K562 (cell line): ENCODE measurements at regions not wholly inside any gene's neighbourhood (a gene's known extent, or its start where the extent isn't known, plus 50 kb on each side); places are given as distances from the start of the nearest gene placed in this dataset.

Source experiments
- ATAC-seq: fragments of 200-7000 bp; cut with Tn5 transposase; 3 replicates; pipeline ENCODE4 v1.9.1; 2020; ENCODE audit warnings: moderate library complexity
- BruUV-seq: library from RNA; stranded (reverse); fragments of 400-500 nt; replicated peaks from 2 replicates; lab custom pipeline; 2021; lab: Mats Ljungman, UMichigan
- CTCF ChIA-PET: fragments of 300-600 bp; formaldehyde crosslinking; extraction: SDS; loops from one replicate; lab custom pipeline; 2021; ENCODE audit warnings: low intra/inter-chr PET ratio; lab: Yijun Ruan, JAX
- POLR2A ChIA-PET: fragments of 300-600, 350-650 bp; sonication (Branson Sonifier 250); formaldehyde crosslinking; extraction: SDS; loops from one replicate; lab custom pipeline; 2021; ENCODE audit warnings: antibody characterized with exemption, inconsistent platforms; lab: Yijun Ruan, JAX
- DNase-seq, 4 experiments: peaks; one replicate each; pipeline versions ENCODE4 v3.0.0 to v3.0.0-alpha.2; 2011 to 2018; ENCODE audit warnings: low spot score in 3 of 4, mixed read lengths in 3 of 4; ENCODE audit errors: extremely low read depth in 1 of 4
- FAIRE-seq: peaks from 2 replicates; lab custom pipeline; 2011; peaks lifted over from hg19 to GRCh38; lab: Jason Lieb, UNC
- H2AFZ ChIP-seq: 2 replicates; pipeline ENCODE4 v1.6.0; 2011; ENCODE audit warnings: low read depth, low read length, control low read depth, inconsistent platforms
- H3K27ac ChIP-seq: fragments of 200-600 bp; 3 replicates; pipeline ENCODE4 v1.8.0; 2011; ENCODE audit warnings: low read depth, mild to moderate bottlenecking, control low read depth, inconsistent platforms, low read length, moderate library complexity, mixed read lengths; ENCODE audit errors: extremely low read depth
- H3K27me3 ChIP-seq, 2 experiments: fragments of 300-600 bp in 1 of 2; 2 replicates in 1 of 2; 3 replicates in 1 of 2; pipeline versions ENCODE4 v1.6.0 to v1.8.0; 2011; ENCODE audit warnings: inconsistent platforms in 2 of 2, low read length in 2 of 2, mild to moderate bottlenecking in 1 of 2, mixed read lengths in 1 of 2, moderate library complexity in 1 of 2; ENCODE audit not compliant: control insufficient read depth in 2 of 2, insufficient read depth in 2 of 2
- H3K36me3 ChIP-seq: fragments of 300-600 bp; 3 replicates; pipeline ENCODE4 v1.8.0; 2011; ENCODE audit warnings: mild to moderate bottlenecking, low read length, inconsistent platforms; ENCODE audit not compliant: control insufficient read depth, insufficient read depth
- H3K4me1 ChIP-seq, 2 experiments: fragments of 200-600 bp in 1 of 2; replicated peaks in 1 of 2; 2 replicates in 1 of 2; 3 replicates in 1 of 2; pipeline versions ENCODE4 v1.5.1 to v1.8.0; 2011; ENCODE audit warnings: inconsistent platforms in 2 of 2, low read length in 2 of 2, mild to moderate bottlenecking in 1 of 2, mixed read lengths in 1 of 2, moderate library complexity in 1 of 2; ENCODE audit not compliant: control insufficient read depth in 2 of 2, insufficient read depth in 2 of 2
- H3K4me2 ChIP-seq: 2 replicates; pipeline ENCODE4 v1.6.1; 2011; ENCODE audit warnings: low read length, control low read depth, inconsistent platforms, mixed read lengths; ENCODE audit not compliant: insufficient read depth
- H3K4me3 ChIP-seq: fragments of 200-600 bp; sonication (generic), shearing (Covaris generic); 2 replicates; pipeline ENCODE4 v1.5.1; 2016; ENCODE audit warnings: control low read depth, inconsistent platforms
- H3K79me2 ChIP-seq: fragments of 200-600 bp; 3 replicates; pipeline ENCODE4 v1.8.0; 2011; ENCODE audit warnings: low read length, inconsistent platforms; ENCODE audit not compliant: control insufficient read depth, insufficient read depth
- H3K9ac ChIP-seq, 2 experiments: 2 replicates each; pipeline versions ENCODE4 v1.6.0 to v1.6.1; 2011; ENCODE audit warnings: low read depth in 2 of 2, low read length in 2 of 2, control low read depth in 1 of 2, inconsistent platforms in 1 of 2, mild to moderate bottlenecking in 1 of 2, mixed read lengths in 1 of 2; ENCODE audit not compliant: insufficient read depth in 1 of 2
- H3K9me1 ChIP-seq: one replicate; pipeline ENCODE4 v1.6.0; 2011; ENCODE audit warnings: inconsistent platforms, mild to moderate bottlenecking, low read length, moderate library complexity; ENCODE audit not compliant: control insufficient read depth, insufficient read depth
- H3K9me3 ChIP-seq: replicated peaks from 2 replicates; pipeline ENCODE4 v1.5.1; 2011; ENCODE audit warnings: low read depth, low read length, inconsistent platforms; ENCODE audit not compliant: control insufficient read depth, insufficient read depth
- H4K20me1 ChIP-seq: replicated peaks from 2 replicates; pipeline ENCODE4 v1.6.1; 2011; ENCODE audit warnings: low read length, inconsistent platforms, mixed read lengths; ENCODE audit not compliant: control insufficient read depth, insufficient read depth
- BHLHE40 ChIP-seq: IDR thresholded peaks from 2 replicates; pipeline ENCODE4 v1.6.1; 2011; ENCODE audit warnings: low read length, improper control_type of control experiment
- CBX2 ChIP-seq: fragments of 200-600 bp; sonication (generic); IDR thresholded peaks from one replicate; pipeline ENCODE4 v1.6.1; 2012; ENCODE audit warnings: mild to moderate bottlenecking, low read length, inconsistent platforms; ENCODE audit not compliant: insufficient read depth, poor library complexity, severe bottlenecking
- ETS1 ChIP-seq: conservative IDR thresholded peaks from 2 replicates; pipeline ENCODE4 v1.6.1; 2011; ENCODE audit warnings: low read depth, mild to moderate bottlenecking, low read length; ENCODE audit not compliant: control insufficient read depth
- ETV1 ChIP-seq: fragments of 450-650 bp; conservative IDR thresholded peaks from 2 replicates; pipeline ENCODE4 v1.6.1; 2016; ENCODE audit warnings: missing genetic modification characterization, control low read depth, low read depth, missing compliant biosample characterization
- EWSR1 ChIP-seq: fragments of 450-650 bp; IDR thresholded peaks from 2 replicates; pipeline ENCODE4 v1.6.1; 2018; ENCODE audit warnings: borderline replicate concordance, mild to moderate bottlenecking, low read depth, moderate library complexity; ENCODE audit not compliant: partially characterized antibody
- HMBOX1 ChIP-seq: sonication (generic); IDR thresholded peaks from 2 replicates; pipeline ENCODE4 v1.6.1; 2016
- HNRNPK ChIP-seq: fragments of 200-400 bp; formaldehyde crosslinking; IDR thresholded peaks from one replicate; pipeline ENCODE4 v1.6.1; 2018; ENCODE audit warnings: mild to moderate bottlenecking, low read depth, low read length; ENCODE audit not compliant: poor library complexity, severe bottlenecking
- LEF1 ChIP-seq: fragments of 450-650 bp; IDR thresholded peaks from 2 replicates; pipeline ENCODE4 v1.6.1; 2016; ENCODE audit warnings: mild to moderate bottlenecking
- MEF2D ChIP-seq: conservative IDR thresholded peaks from 2 replicates; pipeline ENCODE4 v1.6.1; 2016; ENCODE audit warnings: low read depth, missing genetic modification characterization, missing compliant biosample characterization
- MEIS2 ChIP-seq: fragments of 450-650 bp; IDR thresholded peaks from 2 replicates; pipeline ENCODE4 v1.6.1; 2014; ENCODE audit warnings: mild to moderate bottlenecking; ENCODE audit not compliant: partially characterized antibody
- NUFIP1 ChIP-seq: fragments of 450-650 bp; IDR thresholded peaks from 2 replicates; pipeline ENCODE4 v1.6.1; 2018; ENCODE audit not compliant: partially characterized antibody
- OTX1 ChIP-seq: fragments of 450-650 bp; formaldehyde crosslinking; IDR thresholded peaks from 2 replicates; pipeline ENCODE4 v1.4.0; 2022; ENCODE audit warnings: mild to moderate bottlenecking
- RCOR1 ChIP-seq, 2 experiments: IDR thresholded peaks; 2 replicates each; pipeline ENCODE4 v1.6.1; 2012; ENCODE audit warnings: low read depth in 2 of 2, low read length in 2 of 2, borderline replicate concordance in 1 of 2, improper control_type of control experiment in 1 of 2
- TAF1 ChIP-seq: IDR thresholded peaks from 2 replicates; pipeline ENCODE4 v1.6.1; 2011; ENCODE audit warnings: mild to moderate bottlenecking, low read length, moderate library complexity; ENCODE audit not compliant: insufficient read depth, control insufficient read depth, severe bottlenecking; ENCODE audit errors: extremely low read depth
- TEAD1 ChIP-seq, 2 experiments: fragments of 450-650 bp in 1 of 2; sonication (generic) in 1 of 2; formaldehyde crosslinking; IDR thresholded peaks; 2 replicates each; pipeline versions ENCODE4 v1.4.0 to v1.8.0; 2020 to 2022; ENCODE audit warnings: mild to moderate bottlenecking in 2 of 2, missing genetic modification reagents in 1 of 2
- U2AF1 ChIP-seq: fragments of 200-400 bp; formaldehyde crosslinking; optimal IDR thresholded peaks from 2 replicates; pipeline ENCODE3; 2017; ENCODE audit warnings: mild to moderate bottlenecking, low read depth, low read length, moderate library complexity
- ZBTB8A ChIP-seq: fragments of 450-650 bp; IDR thresholded peaks from 2 replicates; pipeline ENCODE4 v1.6.1; 2018; ENCODE audit warnings: mild to moderate bottlenecking, moderate library complexity; ENCODE audit not compliant: partially characterized antibody
- ZKSCAN3 ChIP-seq: fragments of 250-450 bp; sonication (Bioruptor Pico); IDR thresholded peaks from 2 replicates; pipeline ENCODE4 v1.4.0; 2020
- ZNF280B ChIP-seq: fragments of 250-450 bp; sonication (Bioruptor Pico); IDR thresholded peaks from 2 replicates; pipeline ENCODE4 v1.5.1; 2021; ENCODE audit warnings: mild to moderate bottlenecking
- ZNF76 ChIP-seq: fragments of 250-450 bp; sonication (Bioruptor Pico); IDR thresholded peaks from 2 replicates; pipeline ENCODE4 v1.4.0; 2020; ENCODE audit warnings: mild to moderate bottlenecking, moderate library complexity, borderline replicate concordance
- ZSCAN32 ChIP-seq: fragments of 450-650 bp; formaldehyde crosslinking; IDR thresholded peaks from 2 replicates; pipeline ENCODE4 v1.4.0; 2020; ENCODE audit warnings: mild to moderate bottlenecking, moderate library complexity
- WGBS: fragments of 100-300 bp; shearing (Covaris generic); methylation state at CpG from one replicate; pipeline ENCODE4 v1.1.6; 2016; ENCODE audit warnings: low coverage, mixed read lengths; ENCODE audit not compliant: insufficient coverage; ENCODE audit errors: missing lambda C conversion rate; 5-methylcytosine and 5-hydroxymethylcytosine counted together
- in situ Hi-C: fragments of 300-500 bp; cut with MboI; formaldehyde crosslinking; loops from 4 replicates; pipeline ENCODE4 v1.15.0; 2018; ENCODE audit warnings: inconsistent platforms, mixed read lengths
- intact Hi-C: fragments of 100-400 bp; cut with micrococcal nuclease; formaldehyde crosslinking; loops from 2 replicates; pipeline ENCODE4 v1.14.2; 2022

- TF ChIP-seq RCOR1 (IDR thresholded peaks at IDR 0.05; ENCODE audit: borderline replicate concordance in 1 of 2, low read depth in 2 of 2, low read length in 2 of 2) = no peak
- no peak for TF ChIP-seq U2AF1
- 0 out of 2 replicates have a peak, but pooled peaks have one; percentile 40 for TF ChIP-seq ZSCAN32 (CRISPR knock-in tag)
- TF ChIP-seq ZNF280B (CRISPR knock-in tag) = no peak
- TF ChIP-seq ETV1 (tag) = no peak
- no peak for TF ChIP-seq HMBOX1
- TF ChIP-seq TAF1 = no peak
- no peak for TF ChIP-seq ZBTB8A
- no peak for TF ChIP-seq NUFIP1
- TF ChIP-seq MEIS2 = no peak
- TF ChIP-seq, all 486 proteins: peak for 8
Measured at GRCh38 chr7:119984247-119984646, 288.7 kb upstream of the KCND2 start (continued).

GRCh38 chr7:119988401-119988800 lies 284.6 kb upstream of the KCND2 start:
- Histone ChIP-seq H3K4me2 (no peak overlapping the region), H3K9me1 (no peaks in the 10 kb centered on the region), H3K9ac (no peak overlapping the region), H2AFZ (no peak overlapping the region), H3K27ac (no peak overlapping the region), H3K27me3 (no peaks in the 10 kb centered on the region), H3K9me3 (no peaks in the 10 kb centered on the region), H3K4me1 (no peaks in the 10 kb centered on the region), H4K20me1 (no peaks in the 10 kb centered on the region), H3K4me3 (no peak overlapping the region), H3K36me3 (no peaks in the 10 kb centered on the region), H3K79me2 (no peaks in the 10 kb centered on the region)
- WGBS = 23% methylated on average over 1 of the region's 1 CpG
- CTCF ChIA-PET = no interaction called here
- ATAC-seq (no peak), DNase-seq (no peak), FAIRE-seq (no peak)
- in situ Hi-C loops = no loop called here
- POLR2A ChIA-PET = no interaction called here
- no TSS peak for BruUV-seq
- intact Hi-C loops = no loop called here
- no peak for TF ChIP-seq LEF1
- no peak for TF ChIP-seq ZKSCAN3
- TF ChIP-seq BHLHE40 = no peak
- TF ChIP-seq ETS1 = no peak
- TF ChIP-seq ZNF76 (CRISPR knock-in tag) = no peak
- no peak for TF ChIP-seq OTX1 (CRISPR knock-in tag)
- no peak for TF ChIP-seq TEAD1 (CRISPR knock-in tag; IDR thresholded peaks at IDR 0.05)
- no peak for TF ChIP-seq HNRNPK
- no peak for TF ChIP-seq EWSR1
- no peak for TF ChIP-seq MEF2D (tag)
- TF ChIP-seq CBX2 = no peak
